Stimulated activated CD8-positive, alpha-beta memory T cell treated with anti-CD3 and anti-CD28 coated beads, Interleukin-12 subunit alpha, Interleukin-12 subunit beta, amount 100 ng/mL, for 24 hours (primary cell): ENCODE measurements at regions not wholly inside any gene's neighbourhood (a gene's known extent, or its start where the extent isn't known, plus 50 kb on each side); places are given as distances from the start of the nearest gene placed in this dataset.
"Not testable (repeated sequence)": the region's sequence is repeated elsewhere in the genome, so short reads cannot be mapped to it uniquely, and the experiment has no call there.

ENCODE experiments used
- DNase-seq: peaks from one replicate; pipeline ENCODE4 v3.0.0-alpha.2; 2020; ENCODE audit errors: extremely low read depth

- DNase-seq = not testable (repeated sequence)
Observed at GRCh38 chr2:128598260-128598659, 279.6 kb upstream of the HS6ST1 start.

- no peak for DNase-seq
Observed at GRCh38 chr2:128598862-128599441, 280.3 kb upstream of the HS6ST1 start.

DNA sequence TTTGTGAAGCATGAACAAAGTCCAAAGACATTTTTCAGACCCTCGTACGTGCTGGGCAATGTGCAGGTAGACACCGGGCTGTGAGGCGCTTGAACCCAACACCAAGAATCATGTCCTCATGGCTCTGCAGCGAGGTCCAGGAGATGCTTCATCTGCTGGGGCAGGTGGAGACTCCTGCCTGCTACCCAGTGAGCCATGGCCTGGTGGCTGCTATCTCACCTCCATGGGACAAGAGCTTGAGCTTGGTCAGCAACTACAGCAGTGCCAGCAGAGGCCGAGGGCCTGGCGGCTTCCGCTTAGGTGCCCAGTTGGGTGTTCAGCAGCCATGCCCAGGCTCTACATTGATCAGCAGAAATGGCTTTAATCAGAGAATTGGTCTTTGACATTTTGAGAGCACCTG, 281.0 kb upstream of the HS6ST1 start:
- DNase-seq = no peak

- DNase-seq = no peak
Observed at GRCh38 chr2:128600581-128601297, 282.1 kb upstream of the HS6ST1 start.

DNA sequence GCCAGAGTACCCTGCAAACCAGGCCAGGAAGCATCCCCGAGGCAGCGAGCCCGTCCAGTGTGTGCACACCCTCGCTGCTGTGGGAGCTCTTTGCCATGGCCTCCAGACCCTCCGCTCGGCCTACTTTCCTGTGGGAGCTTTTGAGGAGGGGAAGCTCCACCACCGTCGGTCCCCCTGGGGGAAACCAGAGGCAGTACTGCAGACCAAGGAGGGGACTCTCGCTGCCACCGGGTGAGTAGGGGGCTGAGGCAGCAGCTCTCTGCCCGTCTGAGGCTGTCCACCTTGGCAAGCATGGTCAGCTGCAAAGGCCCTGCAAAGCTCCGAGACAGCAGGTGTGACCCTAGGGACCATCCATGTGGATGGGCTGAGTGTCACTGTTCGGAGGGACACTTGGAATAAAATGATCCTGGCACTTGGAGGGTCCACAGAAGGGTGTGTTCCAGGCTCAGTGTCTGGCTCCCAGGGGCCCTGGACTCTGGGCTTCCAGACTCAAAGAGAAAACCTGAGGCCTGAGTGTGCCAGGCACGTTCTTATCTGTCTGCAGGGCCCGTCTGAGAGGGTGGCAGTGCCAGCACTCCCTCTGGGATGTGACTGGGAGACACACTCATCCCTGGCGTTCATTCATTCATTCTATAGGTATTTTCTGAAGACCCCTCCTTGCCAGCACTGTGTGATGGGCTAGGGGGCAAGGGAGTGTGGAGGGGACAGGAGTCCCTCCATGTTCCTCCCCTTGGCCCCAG, 282.8 kb upstream of the HS6ST1 start:
- DNase-seq = no peak

GRCh38 chr2:128602038-128602698, 283.5 kb upstream of the HS6ST1 start:
- no peak for DNase-seq

- no peak for DNase-seq
Observed at GRCh38 chr2:128602699-128603101, 284.0 kb upstream of the HS6ST1 start.

DNA sequence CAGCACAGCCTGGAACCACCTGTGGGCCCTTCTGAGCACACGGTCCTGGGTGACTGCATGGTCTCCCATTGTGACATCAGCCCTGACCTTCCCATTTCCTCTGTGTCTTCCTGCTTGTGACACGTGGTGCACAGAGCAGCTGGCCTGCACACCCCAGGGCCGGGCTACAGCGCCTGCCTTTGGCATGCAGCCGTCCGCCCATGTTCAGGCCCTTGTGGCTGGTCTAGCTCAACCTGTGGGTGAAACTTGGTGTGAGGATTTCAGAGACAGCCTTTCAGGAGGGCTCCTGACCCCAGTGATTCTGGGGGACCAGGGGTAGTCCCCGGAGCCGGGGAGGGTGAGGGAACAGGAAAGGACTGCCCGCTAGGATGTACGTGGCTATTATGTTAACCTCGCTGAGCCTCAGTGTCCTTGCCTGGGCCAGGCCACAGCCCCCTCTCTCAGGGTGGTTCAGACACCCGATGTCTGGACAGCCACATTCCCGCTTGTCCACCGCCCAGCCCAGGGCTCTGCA, 284.8 kb upstream of the HS6ST1 start:
- no peak for DNase-seq

GRCh38 chr2:128604045-128604444, 285.4 kb upstream of the HS6ST1 start:
- DNase-seq = no peak

DNA sequence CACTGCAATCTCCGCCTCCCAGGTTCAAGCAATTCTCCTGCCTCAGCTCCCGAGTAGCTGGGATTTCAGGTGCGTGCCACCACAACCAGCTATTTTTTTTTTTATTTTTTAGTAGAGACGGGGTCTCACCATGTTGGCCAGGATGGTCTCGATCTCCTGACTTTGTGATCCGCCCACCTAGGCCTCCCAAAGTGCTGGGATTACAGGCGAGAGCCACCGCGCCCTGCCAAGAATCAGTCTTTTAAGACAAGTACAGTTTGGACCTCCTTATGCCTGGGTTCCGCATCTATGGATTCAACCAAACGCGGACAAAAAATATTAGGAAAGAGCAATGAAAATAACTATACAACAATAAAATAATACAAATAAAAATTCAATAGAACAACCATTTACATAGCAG, 285.9 kb upstream of the HS6ST1 start:
- not testable (repeated sequence) for DNase-seq

- no peak for DNase-seq
Observed at GRCh38 chr2:128605421-128605820, 286.8 kb upstream of the HS6ST1 start.

- no peak for DNase-seq
Observed at GRCh38 chr2:128605931-128606330, 287.3 kb upstream of the HS6ST1 start.

- no peak for DNase-seq
Observed at GRCh38 chr2:128606837-128607236, 288.2 kb upstream of the HS6ST1 start.

- no peak for DNase-seq
Observed at GRCh38 chr2:128607440-128607839, 288.8 kb upstream of the HS6ST1 start.

GRCh38 chr2:128607911-128608506, 289.3 kb upstream of the HS6ST1 start:
- DNase-seq = no peak

GRCh38 chr2:128608921-128609880, 290.5 kb upstream of the HS6ST1 start:
- DNase-seq = no peak

DNA sequence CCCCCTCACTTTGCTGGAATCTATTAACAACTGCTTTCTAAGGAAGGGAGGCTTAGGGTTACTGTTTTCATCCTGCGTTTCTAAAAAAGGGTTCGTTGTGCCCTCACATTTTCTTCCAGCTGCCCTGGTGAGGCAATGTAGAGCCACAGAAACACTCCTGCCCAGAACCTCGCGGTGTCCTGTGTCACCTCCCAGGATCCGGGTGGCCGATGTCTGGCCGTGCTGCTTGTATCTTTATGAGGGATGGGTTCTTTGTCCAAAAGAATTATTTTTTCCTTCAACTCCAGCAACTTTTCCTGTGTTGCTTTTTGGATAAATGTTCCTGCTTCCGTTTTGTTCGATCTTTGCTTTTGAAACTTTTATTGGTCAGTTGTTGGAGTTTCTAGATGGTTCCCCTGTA, 291.8 kb upstream of the HS6ST1 start:
- no peak for DNase-seq

DNA sequence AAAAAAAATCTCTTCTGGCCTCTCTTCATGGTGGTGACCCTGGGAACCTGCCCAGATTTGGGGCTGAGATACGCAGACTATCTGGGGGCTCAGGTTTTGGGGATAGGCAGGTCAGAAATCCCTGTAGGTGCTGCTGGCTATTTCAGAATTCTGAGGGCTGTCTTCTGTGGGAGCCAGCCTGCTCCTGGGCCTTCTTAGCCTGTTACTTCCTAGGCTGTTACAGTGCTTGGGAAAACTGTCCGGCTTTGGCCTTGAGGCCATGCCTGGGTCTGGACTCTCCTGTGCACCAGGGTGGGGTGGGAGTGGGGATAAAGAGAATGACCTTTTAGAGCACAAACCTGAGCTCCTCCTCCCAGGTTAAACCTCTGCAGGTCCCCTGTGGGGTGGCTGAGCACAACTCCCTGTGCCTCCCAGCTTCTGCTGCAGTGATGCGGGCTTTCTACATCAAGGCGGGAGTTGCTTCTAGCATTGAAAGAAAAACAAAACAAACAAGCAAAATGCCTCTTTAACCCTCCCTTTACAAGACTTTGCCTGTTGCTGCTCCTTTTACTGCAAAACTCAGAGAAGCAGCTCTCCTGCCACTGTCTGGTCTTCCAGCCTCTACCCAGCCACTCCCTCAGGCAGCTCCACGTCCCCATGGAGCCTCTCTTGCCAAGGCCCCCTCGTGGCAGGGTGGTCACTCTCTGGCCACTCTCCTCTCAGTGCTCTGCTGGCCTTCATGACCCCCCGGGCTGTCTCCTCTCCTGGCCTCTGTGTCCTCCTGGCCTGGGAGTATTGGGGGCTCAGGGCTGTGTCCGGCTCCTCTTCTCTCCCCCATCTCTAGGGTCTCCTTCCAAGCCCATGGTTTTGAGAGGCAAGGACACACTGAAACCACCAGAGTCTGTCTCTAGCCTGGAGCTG, 293.0 kb upstream of the HS6ST1 start:
- no peak for DNase-seq

DNA sequence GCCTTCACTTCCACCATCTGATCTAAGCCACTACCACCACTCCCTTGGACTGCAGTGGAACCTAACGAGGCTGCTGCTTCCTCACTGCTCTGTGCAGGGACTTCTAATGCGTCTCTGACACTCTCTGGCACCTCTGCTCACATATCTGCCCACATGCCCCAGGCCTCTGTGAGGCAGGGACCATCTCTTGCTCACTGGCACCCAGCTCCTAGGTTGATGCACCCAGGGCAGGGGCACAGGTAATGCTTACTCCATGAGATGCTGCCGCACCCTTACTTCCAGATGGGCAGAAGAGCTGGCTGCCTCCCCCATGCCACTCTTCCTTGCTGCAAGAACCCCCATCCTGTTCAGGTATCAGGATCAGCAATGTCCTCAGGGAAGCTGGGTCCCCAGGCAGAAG, 294.0 kb upstream of the HS6ST1 start:
- DNase-seq = no peak

DNA sequence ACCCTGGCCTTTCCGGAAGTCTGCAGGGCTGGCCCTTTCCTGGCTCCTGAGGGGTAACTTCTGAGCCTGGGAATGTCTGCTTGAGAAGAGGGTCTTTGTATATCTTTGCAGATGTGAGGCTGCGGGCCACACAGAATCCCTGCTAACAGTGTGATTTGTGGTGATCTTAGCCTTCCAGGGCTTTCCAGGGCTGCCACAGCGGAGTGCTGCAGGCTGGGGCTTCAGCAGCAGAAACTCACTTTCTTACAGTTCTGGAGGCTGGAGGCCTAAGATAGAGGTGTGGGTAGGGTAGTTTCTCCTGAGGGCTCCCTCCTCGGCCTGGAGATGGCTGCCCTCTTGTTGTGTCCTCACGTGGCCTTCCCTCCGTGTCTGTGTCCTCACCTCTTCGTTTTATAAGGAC, 294.7 kb upstream of the HS6ST1 start:
- no peak for DNase-seq
